Anterior cingulate cortex (tissue), 58 donors: ENCODE measurements at regions not wholly inside any gene's neighbourhood (a gene's known extent, or its start where the extent isn't known, plus 50 kb on each side); places are given as distances from the start of the nearest gene placed in this dataset.
"Not testable (repeated sequence)": the region's sequence is repeated elsewhere in the genome, so short reads cannot be mapped to it uniquely, and the experiment has no call there.

Source experiments
- DNase-seq, 58 donors: peaks; one replicate each; lab custom pipeline; 2025; lab: John Stamatoyannopoulos, UW

DNA sequence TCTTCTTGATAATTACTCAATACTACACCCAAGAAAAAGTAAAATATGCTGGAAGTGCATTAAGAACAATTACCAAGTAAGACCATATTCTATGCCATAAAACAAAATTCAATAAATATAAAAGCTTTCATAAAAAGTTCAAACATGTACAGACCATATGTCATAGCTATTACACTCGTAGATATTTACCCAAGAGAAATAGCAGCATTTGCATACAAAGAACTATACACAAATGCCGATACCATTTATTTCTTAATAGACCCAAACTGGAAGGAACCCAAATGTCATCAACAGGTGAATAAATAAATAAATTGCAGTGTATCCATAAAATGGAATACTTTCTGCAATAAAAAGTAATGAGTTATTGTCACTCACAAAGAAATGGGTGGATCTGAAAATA lies 78.3 kb upstream of the SLC16A7 start:
- DNase-seq: no peak

DNA sequence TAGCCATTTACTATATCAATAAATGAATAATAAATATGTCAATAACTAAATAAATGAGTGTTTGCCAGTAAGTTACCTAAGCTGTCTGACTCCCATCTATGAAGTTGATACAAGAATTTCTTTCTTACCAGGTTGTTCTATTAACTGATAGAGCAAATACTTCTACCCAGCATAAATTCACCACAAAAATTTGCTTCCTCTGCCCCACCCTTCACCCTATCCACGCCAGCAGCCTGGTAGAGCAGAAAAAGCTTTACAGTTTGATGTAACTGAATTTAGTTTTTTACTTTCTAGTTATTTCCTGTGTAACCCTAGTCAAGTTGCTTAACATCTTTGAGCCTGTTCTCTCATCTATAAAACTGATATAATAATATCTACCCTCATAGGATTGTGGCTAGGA lies 94.9 kb upstream of the SLC16A7 start:
- DNase-seq: no peak

DNA sequence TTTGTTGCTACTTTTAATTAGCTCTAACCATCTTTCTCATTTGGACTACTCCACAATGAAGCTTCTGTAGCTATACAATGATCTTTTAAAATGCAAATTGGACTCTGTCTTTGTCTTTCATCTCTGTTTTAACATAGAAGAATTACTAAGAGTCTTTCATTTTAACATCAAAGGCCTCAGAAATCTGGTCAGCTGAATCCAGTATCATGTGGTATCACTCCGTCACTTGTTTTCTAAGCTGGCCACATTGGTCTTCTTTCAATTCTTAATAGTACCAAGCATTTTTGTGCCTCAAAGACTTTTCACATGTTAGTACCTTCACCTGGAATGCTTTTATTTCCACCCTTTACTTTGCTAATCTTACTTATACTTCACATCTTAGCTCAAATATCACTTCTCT lies 95.5 kb upstream of the SLC16A7 start:
- no peak for DNase-seq

DNA sequence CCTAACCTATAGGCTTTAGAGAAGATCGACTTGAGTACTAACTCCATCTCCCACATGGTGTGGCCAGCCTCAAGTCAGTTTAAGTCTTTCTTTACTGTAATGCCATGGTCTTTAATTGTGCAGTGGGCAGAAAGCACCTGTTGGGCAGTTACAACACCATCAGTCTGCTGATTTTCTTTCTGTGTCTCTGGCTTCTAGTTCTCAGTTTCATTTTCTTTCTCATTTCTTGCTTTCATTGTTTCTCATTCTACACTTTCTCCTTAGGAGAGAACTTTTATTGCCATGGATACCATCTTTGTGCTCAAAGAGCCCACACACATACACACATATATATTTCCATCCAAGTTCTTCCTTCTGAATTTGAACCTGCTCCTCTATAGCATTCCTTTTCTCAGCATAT lies 96.1 kb upstream of the SLC16A7 start:
- no peak for DNase-seq

DNA sequence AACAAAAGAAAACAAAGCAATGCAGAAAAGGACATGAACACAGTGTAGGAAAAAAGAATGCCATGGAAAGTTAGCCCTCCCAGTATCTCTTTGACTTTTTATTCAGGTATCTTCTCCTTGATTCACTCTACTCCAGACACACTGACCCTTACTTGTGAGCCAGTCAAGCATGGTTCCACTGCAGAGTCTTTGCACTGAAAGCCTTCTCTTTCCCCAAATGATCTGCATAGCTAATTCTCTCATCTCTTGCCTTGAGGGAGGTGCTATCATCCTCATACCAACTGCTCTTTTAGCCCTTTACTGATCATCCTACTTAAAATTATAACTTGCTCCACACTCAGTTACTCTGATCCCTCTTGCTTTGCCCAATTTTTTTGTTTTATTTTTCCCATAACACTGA lies 101.2 kb upstream of the SLC16A7 start:
- no peak for DNase-seq

DNA sequence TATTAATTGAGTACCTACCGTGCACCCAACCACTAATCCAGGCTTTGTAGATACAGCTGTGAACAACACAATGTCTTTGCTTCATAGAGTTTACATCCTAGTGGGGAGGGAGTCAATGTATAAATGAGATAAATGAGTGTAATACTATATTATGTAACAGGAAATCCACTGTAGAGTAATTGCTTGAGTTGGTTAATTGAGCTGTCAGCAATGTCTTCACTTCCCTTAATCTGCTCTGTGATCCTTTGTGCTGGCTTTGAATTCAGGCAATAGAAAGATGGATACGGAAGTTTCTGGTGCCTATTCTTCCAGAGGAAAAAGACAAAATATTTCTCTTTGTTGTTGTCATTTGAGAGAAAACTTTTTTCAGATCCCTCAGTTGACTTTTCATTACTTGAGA lies 104.0 kb upstream of the SLC16A7 start:
- no peak for DNase-seq

DNA sequence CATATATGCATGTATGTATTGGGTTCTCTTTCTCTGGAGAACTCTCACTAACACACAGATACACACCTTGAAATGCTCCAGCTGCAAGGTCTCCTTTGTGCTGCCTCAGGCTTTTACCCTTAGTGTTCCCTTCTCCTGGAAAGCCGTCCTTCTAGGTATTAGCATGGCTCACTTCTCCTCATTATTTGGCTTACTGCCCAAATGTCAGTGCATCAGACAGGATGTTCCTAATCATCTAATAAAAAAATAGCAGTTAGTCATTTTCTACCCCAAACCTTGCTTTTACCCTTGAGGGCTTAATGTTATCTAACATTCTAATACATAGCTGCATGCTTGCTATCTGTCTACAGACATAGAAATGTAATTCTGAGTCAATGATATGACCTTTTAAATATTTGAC lies 109.0 kb upstream of the SLC16A7 start:
- DNase-seq: no peak

DNA sequence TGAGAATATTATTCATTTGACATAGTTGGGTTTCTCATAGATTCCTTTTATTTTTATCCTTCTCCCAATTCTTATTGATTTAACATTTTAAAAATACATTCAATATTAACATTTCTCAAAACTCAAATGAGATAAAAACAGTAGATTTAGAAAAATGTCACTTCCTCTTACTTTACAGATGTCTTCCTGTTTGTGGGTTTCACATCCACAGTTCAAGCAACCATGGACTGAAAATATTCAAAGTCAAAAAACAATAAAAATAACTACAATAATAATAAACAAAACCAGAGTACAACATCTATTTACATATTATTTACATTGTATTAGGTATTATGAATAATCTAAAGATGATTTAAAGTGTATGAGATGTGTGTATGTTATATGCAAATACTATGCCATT lies 111.3 kb upstream of the SLC16A7 start:
- no peak for DNase-seq

DNA sequence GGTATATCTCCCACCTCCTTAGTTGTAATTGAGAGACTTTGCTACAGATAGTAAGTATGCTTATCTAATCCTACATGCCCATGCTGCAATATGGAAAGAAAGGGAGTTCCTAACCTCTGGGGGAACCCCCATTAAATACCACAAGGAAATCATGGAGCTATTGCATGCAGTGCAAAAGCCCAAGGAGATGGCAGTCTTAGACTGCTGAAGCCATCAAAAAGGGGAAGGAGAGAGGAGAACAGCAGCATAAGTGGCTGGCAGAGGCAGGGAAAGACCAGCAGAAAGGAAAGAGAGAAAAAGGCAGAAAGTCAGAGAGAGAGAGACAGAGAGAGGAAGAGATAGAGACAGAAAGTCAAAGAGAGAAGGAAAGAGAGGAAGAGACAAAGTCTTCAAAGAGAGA lies 121.6 kb upstream of the SLC16A7 start:
- not testable (repeated sequence) for DNase-seq

DNA sequence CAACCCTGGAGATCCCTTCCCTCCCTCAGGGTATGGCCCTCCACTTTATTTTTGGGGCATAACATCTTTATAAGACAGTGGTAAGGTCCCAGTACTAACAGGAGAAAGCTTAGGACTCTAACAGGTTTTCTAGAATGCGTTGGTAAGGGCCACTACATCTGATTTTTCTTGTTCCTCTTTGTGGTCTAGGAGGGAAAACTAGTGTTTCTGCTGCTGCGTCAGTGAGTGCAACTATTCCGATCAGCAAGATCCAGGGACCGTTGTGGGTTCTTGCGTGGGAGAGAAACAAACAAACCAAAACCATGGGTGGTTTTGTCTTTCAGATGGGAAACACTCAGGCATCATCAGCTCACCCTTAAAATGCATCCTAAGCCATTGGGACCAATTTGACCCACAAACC lies 123.6 kb upstream of the SLC16A7 start:
- no peak for DNase-seq

DNA sequence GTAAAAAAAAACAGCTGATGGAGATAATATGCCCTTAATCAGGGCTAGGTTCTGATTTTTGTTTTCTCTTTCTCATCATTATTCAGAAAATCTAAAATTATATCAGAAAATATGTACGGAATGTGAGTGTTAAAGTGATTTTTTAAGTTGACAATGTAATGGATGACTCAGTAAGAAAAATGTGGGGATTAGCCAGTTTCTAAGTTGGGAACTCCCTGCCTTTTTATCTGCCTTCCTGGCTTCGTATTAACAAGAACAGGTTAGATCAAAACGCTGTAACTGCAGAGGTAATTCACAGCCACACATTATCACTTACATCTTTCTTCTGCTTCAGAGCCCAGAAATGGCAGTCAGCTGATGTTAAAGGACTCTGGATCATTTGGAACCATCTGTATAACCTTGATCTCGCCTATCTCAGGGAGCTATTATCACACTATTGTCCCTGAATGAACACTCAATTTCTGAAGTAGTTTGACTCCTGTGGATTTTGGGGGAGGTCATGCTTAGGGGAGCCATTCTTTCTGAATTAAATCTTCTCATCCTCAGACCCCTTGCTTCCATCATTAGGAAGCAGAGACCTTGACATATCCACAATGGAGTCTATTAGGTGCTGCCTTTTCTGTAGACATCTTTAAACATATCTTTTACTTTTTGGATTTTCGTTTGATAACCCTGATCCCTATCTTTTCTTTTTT lies 135.7 kb upstream of the SLC16A7 start:
- no peak for DNase-seq

DNA sequence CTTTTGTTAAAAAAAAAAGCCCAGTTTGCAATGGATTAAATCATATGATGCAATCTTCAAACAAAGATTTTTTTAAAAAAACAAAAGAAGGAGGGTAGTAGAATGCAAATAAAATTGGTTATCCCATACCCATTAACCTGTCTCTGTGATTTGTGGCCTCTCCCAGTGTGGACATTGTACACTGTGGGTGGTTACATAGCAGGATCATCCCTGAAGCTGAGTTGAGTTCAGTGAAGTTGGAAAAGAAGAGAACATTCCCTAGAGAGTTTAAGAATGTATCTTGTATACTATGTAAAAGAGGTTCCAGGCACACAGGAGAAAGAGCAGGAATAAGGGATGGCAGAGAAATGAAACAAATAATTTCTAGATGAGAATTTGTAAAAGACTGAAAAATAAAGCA lies 142.4 kb upstream of the SLC16A7 start:
- DNase-seq: no peak

DNA sequence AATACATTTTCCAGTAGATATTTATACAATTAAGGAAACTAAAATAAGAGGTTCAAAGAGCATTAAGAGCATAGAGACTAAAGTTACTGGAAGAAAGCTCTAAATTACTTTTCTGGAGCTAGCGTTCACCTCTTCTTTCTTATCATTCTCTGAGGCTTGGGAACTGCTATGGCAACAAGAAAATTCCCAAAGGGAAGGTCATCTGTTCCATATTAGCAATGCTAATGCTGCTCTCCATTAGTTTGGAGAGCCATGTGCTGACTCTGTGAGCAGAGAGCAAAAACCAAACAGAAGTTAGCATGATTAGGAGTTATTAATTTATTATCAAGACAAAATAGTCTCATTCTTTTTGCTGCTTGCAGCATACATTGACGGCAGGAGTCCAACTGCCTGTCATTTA lies 143.1 kb upstream of the SLC16A7 start:
- no peak for DNase-seq

DNA sequence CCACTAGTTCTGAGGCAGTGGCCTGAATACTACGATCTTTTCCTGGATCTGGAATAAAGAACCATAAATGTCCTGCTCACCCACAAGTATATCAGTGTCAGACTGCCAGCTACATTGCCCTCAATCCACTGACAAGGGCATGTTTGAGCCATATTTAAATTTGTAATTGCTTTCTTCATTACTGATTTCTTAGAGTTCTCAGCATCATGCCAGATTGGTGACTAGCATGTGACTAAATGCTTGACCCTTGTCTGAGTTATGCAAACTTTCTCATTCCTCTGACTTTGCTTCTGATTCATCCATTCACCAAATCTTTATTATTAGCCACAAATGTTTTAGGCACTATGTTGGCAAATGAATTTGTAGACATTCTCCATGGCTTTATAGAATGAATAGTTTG lies 143.6 kb upstream of the SLC16A7 start:
- no peak for DNase-seq

DNA sequence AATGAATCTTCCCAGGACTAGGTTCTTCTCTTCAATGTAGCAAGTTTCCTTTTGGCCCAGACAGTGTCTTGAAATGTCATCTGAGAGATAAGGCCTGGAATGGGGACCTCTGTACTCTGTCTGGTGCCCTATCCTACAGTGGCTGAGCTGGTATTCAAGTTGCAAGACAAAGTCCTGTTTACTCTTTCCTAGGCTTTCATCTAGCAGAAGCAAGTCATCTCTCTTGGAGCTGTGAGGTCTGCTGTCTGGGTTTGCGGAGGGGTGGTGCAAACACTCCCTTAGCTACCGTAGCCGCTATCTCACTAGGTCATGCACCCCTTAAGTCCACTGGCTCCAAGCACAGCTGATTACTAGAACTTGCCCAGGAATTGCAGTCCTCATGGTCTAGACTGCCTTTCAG lies 149.7 kb upstream of the SLC16A7 start:
- DNase-seq: no peak

DNA sequence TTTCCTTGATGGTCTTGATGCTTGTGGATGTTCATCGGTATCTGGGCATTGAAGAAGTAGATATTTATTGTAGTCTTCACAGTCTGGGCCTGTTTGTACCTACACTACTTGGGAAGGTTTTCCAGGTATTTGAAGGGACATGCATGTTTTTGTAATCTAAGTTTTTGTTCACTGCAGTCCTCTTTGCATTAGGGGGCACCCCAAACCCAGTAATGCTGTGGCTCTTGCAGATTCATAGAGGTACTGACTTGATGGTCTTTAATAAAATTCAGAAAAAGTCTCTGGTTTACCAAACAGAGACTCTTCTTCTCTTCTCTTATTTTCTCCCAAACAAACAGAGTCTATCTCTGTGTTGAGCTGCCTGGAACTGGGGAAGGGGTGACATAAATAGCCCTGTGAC lies 150.9 kb upstream of the SLC16A7 start:
- DNase-seq: no peak

DNA sequence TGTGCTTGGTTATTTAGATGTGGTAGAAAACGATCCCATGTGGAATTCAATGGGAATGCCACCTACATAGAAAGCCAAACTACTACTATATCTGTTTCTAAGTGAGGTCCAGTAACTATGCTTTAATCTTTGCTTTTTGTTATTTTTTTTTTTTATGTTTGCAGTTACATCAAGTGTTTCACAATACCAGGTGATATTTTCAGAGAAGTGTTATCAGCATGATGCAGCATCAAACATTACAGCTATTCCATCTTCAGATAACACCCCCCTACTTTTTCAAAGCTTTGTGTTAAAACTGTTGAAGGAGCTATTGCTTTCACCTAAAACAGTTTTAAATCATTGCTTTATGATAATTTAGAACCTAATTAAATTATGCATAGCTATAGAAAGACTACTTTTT lies 163.8 kb upstream of the SLC16A7 start:
- DNase-seq: no peak

DNA sequence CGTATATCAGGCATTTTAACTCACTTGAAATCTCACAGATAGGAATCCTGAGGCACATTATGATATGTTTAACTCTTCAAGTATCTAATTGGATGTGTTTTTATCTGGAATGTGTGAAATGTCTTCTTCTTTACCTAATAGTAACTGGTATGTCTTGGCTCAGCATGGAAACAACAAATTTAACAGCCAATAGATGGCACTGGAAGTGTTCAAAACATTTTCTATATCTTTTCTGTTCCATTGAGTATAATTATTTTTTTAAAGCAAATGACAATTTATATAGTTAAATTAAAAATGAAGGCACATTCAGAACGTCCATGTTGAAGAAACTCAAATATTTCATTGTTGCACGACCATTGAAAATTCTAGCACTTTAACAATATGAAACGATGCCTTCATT lies 164.6 kb upstream of the SLC16A7 start:
- no peak for DNase-seq

DNA sequence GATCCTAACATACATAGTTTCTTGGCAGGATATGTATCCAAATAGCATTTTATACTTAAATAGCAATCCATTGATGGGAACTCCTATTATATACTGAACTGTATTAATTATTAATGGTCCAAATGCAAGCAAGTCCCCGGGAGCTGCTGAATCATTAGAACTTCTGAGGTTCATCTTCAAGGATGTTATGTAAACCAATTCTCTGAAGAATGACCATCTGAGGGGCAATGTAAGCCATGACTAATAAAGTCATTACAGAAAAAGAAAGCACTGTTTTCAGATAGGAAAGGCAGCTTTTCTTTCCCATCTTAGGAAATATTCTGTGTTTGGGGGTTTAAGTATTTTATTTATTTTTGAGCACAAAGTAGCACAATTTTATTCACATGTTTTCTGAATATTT lies 166.1 kb upstream of the SLC16A7 start:
- no peak for DNase-seq

DNA sequence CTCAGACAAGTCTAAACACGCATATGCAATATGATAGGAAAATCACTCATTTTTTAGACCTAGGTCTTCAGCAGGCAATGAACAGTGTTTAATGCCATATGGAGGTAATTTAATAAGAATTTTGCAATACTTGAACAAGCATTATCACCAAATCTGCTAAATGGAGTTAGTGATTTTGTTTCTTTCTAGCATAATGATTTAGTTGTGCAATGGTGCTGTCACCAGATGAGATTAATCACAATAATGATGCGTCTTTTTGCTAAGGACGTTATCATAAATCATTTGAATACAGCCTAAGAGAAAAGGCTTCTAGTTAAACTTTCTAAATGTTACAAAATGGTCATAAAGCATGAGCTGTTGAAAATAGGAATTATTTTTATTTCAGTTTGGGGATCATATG lies 170.0 kb upstream of the SLC16A7 start:
- DNase-seq: no peak

DNA sequence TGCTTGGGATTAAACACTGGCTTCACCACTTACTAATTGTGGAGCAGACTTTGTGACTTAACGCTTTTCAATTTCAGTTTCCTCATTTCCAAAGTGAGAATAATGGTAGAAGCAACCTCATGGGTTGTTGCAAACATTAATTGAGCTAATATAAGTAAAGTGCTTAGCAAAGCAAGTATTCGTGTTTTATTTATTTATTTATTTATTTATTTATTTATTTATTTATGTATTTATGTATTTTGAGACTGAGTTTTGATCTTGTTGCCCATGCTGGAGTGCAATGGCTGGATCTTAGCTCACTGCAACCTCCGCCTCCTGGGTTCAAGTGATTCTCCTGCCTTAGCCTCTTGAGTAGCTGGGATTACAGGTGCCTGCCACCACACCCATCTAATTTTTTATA lies 171.2 kb upstream of the SLC16A7 start:
- DNase-seq: not testable (repeated sequence)

DNA sequence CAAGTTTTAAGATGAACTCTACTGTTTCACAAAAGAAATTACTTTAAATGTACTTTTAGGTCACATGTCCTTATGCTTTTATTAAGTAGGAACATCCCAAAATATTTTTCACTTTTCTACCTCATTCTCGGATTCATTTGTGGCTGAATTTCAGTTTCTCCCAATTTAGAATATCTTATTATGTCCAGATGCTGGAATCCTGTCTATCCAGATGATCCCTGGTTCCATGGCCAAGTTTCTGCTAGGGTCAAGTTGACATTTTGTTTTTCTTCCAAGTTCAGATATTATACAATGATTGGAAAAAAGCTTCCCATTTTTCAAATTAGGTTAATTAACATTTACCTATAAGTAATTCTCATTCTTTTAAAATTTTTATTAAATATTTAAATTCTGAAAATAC lies 181.8 kb upstream of the SLC16A7 start:
- DNase-seq: no peak

DNA sequence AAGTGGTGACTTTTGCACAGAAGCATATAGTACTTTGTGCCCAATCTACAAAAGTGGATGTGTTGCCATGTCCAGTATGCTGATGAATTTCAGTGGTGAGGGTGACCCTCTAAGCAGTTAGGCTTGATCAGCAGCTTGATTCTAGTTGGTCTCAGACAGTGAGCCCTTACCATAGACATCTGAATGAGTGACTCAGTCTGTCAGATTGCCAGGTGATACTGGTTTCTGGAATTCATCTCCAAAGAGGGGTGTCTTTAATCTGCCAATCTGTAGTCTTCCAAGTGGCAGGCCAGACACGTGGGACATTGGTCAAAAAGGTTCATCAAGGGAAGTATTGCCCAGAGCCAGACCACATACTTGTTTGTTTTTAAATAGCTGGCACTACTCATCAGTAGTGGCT lies 187.4 kb upstream of the SLC16A7 start:
- DNase-seq: no peak
